ENCODE measurements at regions not wholly inside any gene's neighbourhood (a gene's known extent, or its start where the extent isn't known, plus 50 kb on each side); places are given as distances from the start of the nearest gene placed in this dataset.

DNA sequence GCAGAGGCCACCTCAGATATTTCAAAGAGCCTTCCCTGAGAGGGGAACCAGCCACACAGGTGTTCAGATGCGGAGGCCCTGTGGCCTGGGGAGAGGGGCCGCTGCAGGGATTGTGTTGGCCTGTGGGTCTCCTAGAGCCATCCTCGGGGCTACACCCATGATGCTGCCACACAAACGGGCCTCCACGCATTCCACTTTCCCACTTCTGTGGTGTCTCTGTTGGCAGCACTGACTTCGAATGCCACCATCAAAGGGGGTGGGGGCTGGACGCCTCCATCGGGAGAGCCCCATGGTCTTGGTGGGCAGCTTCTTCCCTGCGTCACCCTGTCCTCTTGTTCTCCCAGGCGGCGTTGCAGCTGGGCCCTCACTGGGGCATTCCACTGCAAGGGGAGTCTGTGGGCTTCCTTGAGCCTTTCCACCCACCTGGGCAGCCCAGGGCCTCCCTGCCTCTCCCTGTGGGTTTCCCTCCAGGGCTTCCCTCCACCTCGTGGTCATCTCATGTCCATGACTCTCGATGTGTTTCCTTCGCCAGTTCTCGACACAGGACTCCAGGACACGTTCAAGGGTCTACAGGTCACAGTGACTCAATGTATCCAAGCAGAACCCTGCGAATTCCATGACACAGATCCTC lies 145.5 kb downstream of the ERMARD start:
- Histone ChIP-seq H3K36me3 (ENCODE audit: low read depth) (no peaks in the 10 kb centered on the region), H2AFZ (no peak overlapping the region), H3K4me3 (no peak overlapping the region), H3K4me2 (ENCODE audit: unreplicated experiment) (no peak overlapping the region), H3K27ac (no peak overlapping the region), H3K9me3 (ENCODE audit: low read depth) (no peaks in the 10 kb centered on the region), H4K20me1 (ENCODE audit: insufficient read depth) (no peaks in the 10 kb centered on the region), H3K9me2 (ENCODE audit: insufficient read depth) (no peaks in the 10 kb centered on the region), H3F3A (ENCODE audit: insufficient read depth) (no peaks in the 10 kb centered on the region), H3K27me3 (replicated peaks; ENCODE audit: insufficient read depth) (no peaks in the 10 kb centered on the region), H3K79me2 (ENCODE audit: insufficient read depth) (no peaks in the 10 kb centered on the region), H3K9ac (no peak overlapping the region), H3K4me1 (ENCODE audit: insufficient read depth) (no peaks in the 10 kb centered on the region)
- in situ Hi-C loops (cut with MboI), result no loop called here
- WGBS, 2 experiments (ENCODE audit: low coverage in 1 of 2, low lambda C conversion rate in 2 of 2, missing lambda C conversion rate in 2 of 2), result 59 to 64% methylated on average over 17 of the region's 17 CpGs
- TF ChIP-seq EZH2phosphoT487 (IDR thresholded peaks at IDR 0.05; ENCODE audit: insufficient read depth, low read depth) (no peak), EZH2 (IDR thresholded peaks at IDR 0.05; ENCODE audit: insufficient read depth, poor library complexity, severe bottlenecking) (no peak)
- no peak for DNase-seq

DNA sequence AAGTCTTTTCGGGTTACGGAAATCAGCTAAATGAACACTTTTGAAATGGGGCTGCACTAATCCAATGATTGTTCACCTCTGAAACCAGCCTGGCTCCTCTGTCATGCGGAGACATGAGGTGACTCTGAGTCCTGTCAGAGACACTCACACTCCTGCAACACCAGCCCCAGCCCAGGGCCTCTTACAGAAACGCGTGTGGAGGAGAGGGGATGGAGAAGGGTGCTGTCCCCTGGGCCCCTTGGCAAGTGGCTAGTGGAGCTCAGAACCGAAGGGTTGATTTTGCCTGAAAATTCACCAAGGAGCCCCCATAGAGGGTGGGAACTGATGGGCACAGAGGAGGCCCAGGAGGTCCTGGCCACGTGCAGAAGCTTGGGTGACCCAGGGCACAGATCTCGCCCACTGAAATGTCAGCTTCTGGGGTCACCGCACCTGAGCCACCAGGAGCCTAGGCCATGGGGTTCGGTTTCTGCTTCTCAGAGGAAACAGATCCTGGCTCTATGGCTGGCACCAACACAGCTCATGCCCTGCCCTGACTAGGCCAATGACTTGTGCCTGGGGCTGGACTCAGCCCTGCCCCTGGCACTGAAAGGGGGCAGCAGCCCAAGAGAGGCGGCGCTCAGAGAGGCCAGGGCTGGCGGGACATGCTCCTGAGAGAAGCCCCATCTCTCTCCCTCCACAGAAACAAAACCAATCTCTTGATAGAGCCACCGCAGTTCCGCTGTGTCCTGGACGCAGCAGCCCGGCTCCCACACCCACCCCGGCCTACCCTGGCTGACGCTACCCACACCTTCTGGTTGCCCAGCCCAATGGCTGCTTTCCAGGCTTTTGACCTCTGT lies 144.7 kb downstream of the ERMARD start:
- Histone ChIP-seq H4K20me1 (ENCODE audit: insufficient read depth) (no peaks in the 10 kb centered on the region), H3K27me3 (replicated peaks; ENCODE audit: insufficient read depth) (no peaks in the 10 kb centered on the region), H3K27ac (no peak overlapping the region), H3K9me3 (ENCODE audit: low read depth) (no peaks in the 10 kb centered on the region), H3K79me2 (ENCODE audit: insufficient read depth) (no peaks in the 10 kb centered on the region), H3K4me2 (ENCODE audit: unreplicated experiment) (no peak overlapping the region), H3K9ac (no peak overlapping the region), H2AFZ (no peak overlapping the region), H3K9me2 (ENCODE audit: insufficient read depth) (no peaks in the 10 kb centered on the region), H3K4me3 (no peak overlapping the region), H3F3A (ENCODE audit: insufficient read depth) (no peaks in the 10 kb centered on the region), H3K36me3 (ENCODE audit: low read depth) (no peaks in the 10 kb centered on the region), H3K4me1 (ENCODE audit: insufficient read depth) (no peaks in the 10 kb centered on the region)
- no peak for TF ChIP-seq EZH2 (IDR thresholded peaks at IDR 0.05; ENCODE audit: insufficient read depth, poor library complexity, severe bottlenecking)
- no peak for TF ChIP-seq EZH2phosphoT487 (IDR thresholded peaks at IDR 0.05; ENCODE audit: insufficient read depth, low read depth)
- 74 to 77% methylated on average over 17 to 19 of the region's 19 CpGs for WGBS, 2 experiments (ENCODE audit: low coverage in 1 of 2, low lambda C conversion rate in 2 of 2, missing lambda C conversion rate in 2 of 2)
- no peak for DNase-seq
- in situ Hi-C loops (cut with MboI), result no loop called here

DNA sequence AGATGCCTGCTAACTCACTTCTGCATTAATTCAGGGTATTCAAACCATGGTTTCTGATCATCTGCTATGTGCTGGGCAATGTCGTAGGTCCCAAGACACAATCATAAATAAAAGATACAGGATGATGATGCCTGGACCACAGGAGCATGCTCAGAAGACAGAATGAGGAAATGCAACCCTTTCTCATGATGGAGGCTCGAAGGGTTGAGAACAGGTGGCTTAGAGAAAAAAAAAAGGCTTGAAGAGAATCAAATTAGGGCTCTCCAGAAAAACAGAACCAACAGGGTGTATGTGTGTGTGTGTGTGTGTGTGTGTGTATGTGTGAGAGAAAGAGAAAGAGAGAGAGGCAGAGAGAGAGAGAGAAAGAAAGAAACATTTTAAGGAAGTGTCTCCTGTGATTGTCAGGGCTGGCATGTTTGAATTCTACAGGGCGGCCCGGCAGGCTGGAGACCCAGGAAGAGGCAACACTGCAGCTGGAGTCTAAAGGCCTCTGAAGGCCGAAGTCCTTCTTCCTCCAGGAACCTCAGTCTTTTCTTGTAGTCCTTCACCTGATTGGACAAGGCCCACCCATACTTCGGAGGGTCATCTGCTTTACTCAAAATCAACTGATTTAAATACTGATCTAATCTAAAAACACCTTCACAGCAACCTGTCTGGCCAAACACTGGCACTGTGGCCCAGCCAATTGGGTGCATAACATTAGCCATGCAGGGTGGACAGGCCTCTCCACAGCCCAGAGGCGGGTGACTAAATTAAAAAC lies 143.8 kb downstream of the ERMARD start:
- H3K27ac ChIP-seq, result no peak overlapping the region
- TF ChIP-seq EZH2 (IDR thresholded peaks at IDR 0.05; ENCODE audit: insufficient read depth, poor library complexity, severe bottlenecking) (no peak), EZH2phosphoT487 (IDR thresholded peaks at IDR 0.05; ENCODE audit: insufficient read depth, low read depth) (no peak)
- no peaks in the 10 kb centered on the region for H3K9me2 ChIP-seq (ENCODE audit: insufficient read depth)
- H3K9me3 ChIP-seq (ENCODE audit: low read depth), result no peaks in the 10 kb centered on the region
- no peaks in the 10 kb centered on the region for H3F3A ChIP-seq (ENCODE audit: insufficient read depth)
- H3K4me3 ChIP-seq, result no peak overlapping the region
- in situ Hi-C loops (cut with MboI), result no loop called here
- H2AFZ ChIP-seq, result no peak overlapping the region
- no peaks in the 10 kb centered on the region for H4K20me1 ChIP-seq (ENCODE audit: insufficient read depth)
- no peaks in the 10 kb centered on the region for H3K4me1 ChIP-seq (ENCODE audit: insufficient read depth)
- no peaks in the 10 kb centered on the region for H3K79me2 ChIP-seq (ENCODE audit: insufficient read depth)
- H3K27me3 ChIP-seq (replicated peaks; ENCODE audit: insufficient read depth), result no peaks in the 10 kb centered on the region
- H3K36me3 ChIP-seq (ENCODE audit: low read depth), result no peaks in the 10 kb centered on the region
- H3K4me2 ChIP-seq (ENCODE audit: unreplicated experiment), result no peak overlapping the region
- no peak overlapping the region for H3K9ac ChIP-seq
- no peak for DNase-seq
- WGBS, 2 experiments (ENCODE audit: low coverage in 1 of 2, low lambda C conversion rate in 2 of 2, missing lambda C conversion rate in 2 of 2), result 48 to 52% methylated on average over 7 of the region's 7 CpGs

DNA sequence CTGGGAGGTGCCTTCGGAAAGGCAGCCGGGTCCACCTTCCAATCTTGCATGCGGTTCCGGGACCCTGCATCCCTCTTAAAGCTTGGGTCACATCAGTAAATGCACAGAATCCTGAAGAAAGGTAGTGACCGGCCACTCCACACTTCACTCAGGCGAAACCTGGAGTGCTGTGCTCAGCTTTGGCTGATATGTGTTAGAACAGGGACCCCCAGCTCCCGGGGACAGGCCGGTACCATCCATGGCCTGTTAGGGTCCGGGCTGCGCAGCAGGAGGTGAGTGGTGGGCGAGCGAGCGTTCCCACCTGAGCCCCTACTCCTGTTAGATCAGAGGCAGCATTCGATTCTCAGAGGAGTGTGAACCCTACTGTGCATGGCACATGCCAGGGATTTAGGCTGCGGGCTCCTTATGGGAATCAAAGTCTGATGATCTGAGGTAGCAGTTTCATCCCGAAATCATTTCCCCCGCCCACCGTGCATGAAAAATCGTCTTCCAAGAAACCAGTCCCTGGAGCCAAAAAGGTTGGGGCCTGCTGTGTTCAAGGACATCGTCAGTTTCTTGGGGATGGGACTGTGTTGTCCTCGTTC lies 143.0 kb downstream of the ERMARD start:
- H3K4me1 ChIP-seq (ENCODE audit: insufficient read depth), result no peaks in the 10 kb centered on the region
- H3K9me2 ChIP-seq (ENCODE audit: insufficient read depth), result no peaks in the 10 kb centered on the region
- no peak overlapping the region for H3K9ac ChIP-seq
- no peak overlapping the region for H3K4me2 ChIP-seq (ENCODE audit: unreplicated experiment)
- H2AFZ ChIP-seq, result no peak overlapping the region
- no peaks in the 10 kb centered on the region for H3K9me3 ChIP-seq (ENCODE audit: low read depth)
- DNase-seq, result no peak
- WGBS, 2 experiments (ENCODE audit: low coverage in 1 of 2, low lambda C conversion rate in 2 of 2, missing lambda C conversion rate in 2 of 2), result 49 to 54% methylated on average over 21 of the region's 21 CpGs
- no peaks in the 10 kb centered on the region for H3K79me2 ChIP-seq (ENCODE audit: insufficient read depth)
- no peaks in the 10 kb centered on the region for H4K20me1 ChIP-seq (ENCODE audit: insufficient read depth)
- no peak overlapping the region for H3K4me3 ChIP-seq
- in situ Hi-C loops (cut with MboI), result no loop called here
- H3K36me3 ChIP-seq (ENCODE audit: low read depth), result no peaks in the 10 kb centered on the region
- no peak overlapping the region for H3K27ac ChIP-seq
- TF ChIP-seq EZH2phosphoT487 (IDR thresholded peaks at IDR 0.05; ENCODE audit: insufficient read depth, low read depth), result no peak
- no peak for TF ChIP-seq EZH2 (IDR thresholded peaks at IDR 0.05; ENCODE audit: insufficient read depth, poor library complexity, severe bottlenecking)
- 0 out of 2 replicates have a peak, but pooled peaks cover 6% of the 10 kb centered on the region for H3K27me3 ChIP-seq (replicated peaks; ENCODE audit: insufficient read depth)
- H3F3A ChIP-seq (ENCODE audit: insufficient read depth), result no peaks in the 10 kb centered on the region
